Chondrocyte (in vitro differentiated cells): ENCODE measurements at regions not wholly inside any gene's neighbourhood (a gene's known extent, or its start where the extent isn't known, plus 50 kb on each side); places are given as distances from the start of the nearest gene placed in this dataset.

Source experiments
- DNase-seq: peaks from one replicate; pipeline ENCODE4 v3.0.0; 2021; ENCODE audit warnings: mixed read lengths, low spot score
- H3K27ac Mint-ChIP-seq: one replicate; pipeline ENCODE4 v1.8.0; 2021; ENCODE audit warnings: mild to moderate bottlenecking, moderate library complexity, mixed read lengths; ENCODE audit not compliant: unreplicated experiment
- H3K27me3 Mint-ChIP-seq: 2 replicates; pipeline ENCODE4 v1.8.0; 2021; ENCODE audit warnings: low read depth, mixed read lengths
- H3K36me3 Mint-ChIP-seq: 2 replicates; pipeline ENCODE4 v1.8.0; 2021; ENCODE audit warnings: low read depth, mixed read lengths
- H3K4me1 Mint-ChIP-seq: 2 replicates; pipeline ENCODE4 v1.8.0; 2021; ENCODE audit warnings: low read depth, mild to moderate bottlenecking, mixed read lengths
- H3K4me3 Mint-ChIP-seq: one replicate; pipeline ENCODE4 v1.8.0; 2021; ENCODE audit warnings: mild to moderate bottlenecking, moderate library complexity, mixed read lengths; ENCODE audit not compliant: unreplicated experiment
- H3K9me3 Mint-ChIP-seq: 2 replicates; pipeline ENCODE4 v1.8.0; 2021; ENCODE audit warnings: low read depth, mixed read lengths
- CTCF ChIP-seq: fragments of 200-600 bp; sonication (generic); IDR thresholded peaks from 2 replicates; pipeline ENCODE4 v1.5.0; 2021; ENCODE audit warnings: antibody characterized with exemption, mild to moderate bottlenecking, moderate library complexity

GRCh38 chr5:68652534-68652965, 437.0 kb downstream of the PIK3R1 start:
- peaks cover 22% of the 10 kb centered on the region for H3K4me1 Mint-ChIP-seq
- H3K9me3 Mint-ChIP-seq = no peaks in the 10 kb centered on the region
- TF ChIP-seq CTCF = no peak
- H3K27me3 Mint-ChIP-seq = no peaks in the 10 kb centered on the region
- H3K4me3 Mint-ChIP-seq = no peak overlapping the region
- H3K27ac Mint-ChIP-seq = no peak overlapping the region
- H3K36me3 Mint-ChIP-seq = no peaks in the 10 kb centered on the region
- no peak for DNase-seq

- Mint-ChIP-seq H3K4me3 (no peak overlapping the region), H3K27ac (no peak overlapping the region)
Observed at GRCh38 chr5:68653471-68653870, 437.9 kb downstream of the PIK3R1 start.

GRCh38 chr5:68657055-68657961, 436.5 kb upstream of the SLC30A5 start:
- Mint-ChIP-seq H3K36me3 (no peaks in the 10 kb centered on the region), H3K27me3 (no peaks in the 10 kb centered on the region), H3K4me3 (no peak overlapping the region), H3K27ac (no peak overlapping the region), H3K4me1 (peaks cover 22% of the 10 kb centered on the region), H3K9me3 (no peaks in the 10 kb centered on the region)
- DNase-seq = no peak
- TF ChIP-seq CTCF = no peak

More at GRCh38 chr5:68653471-68653870, 437.9 kb downstream of the PIK3R1 start:
- no peak for TF ChIP-seq CTCF
- H3K27me3 Mint-ChIP-seq = no peaks in the 10 kb centered on the region
- no peaks in the 10 kb centered on the region for H3K9me3 Mint-ChIP-seq
- H3K36me3 Mint-ChIP-seq = no peaks in the 10 kb centered on the region
- no peak for DNase-seq
- peaks cover 22% of the 10 kb centered on the region for H3K4me1 Mint-ChIP-seq

- Mint-ChIP-seq H3K4me3 (no peak overlapping the region), H3K4me1 (peaks cover 13% of the 10 kb centered on the region), H3K27me3 (no peaks in the 10 kb centered on the region), H3K27ac (no peak overlapping the region), H3K36me3 (no peaks in the 10 kb centered on the region), H3K9me3 (peaks cover 3% of the 10 kb centered on the region)
- no peak for DNase-seq
- no peak for TF ChIP-seq CTCF
Observed at GRCh38 chr5:68658810-68659372, 434.9 kb upstream of the SLC30A5 start.

GRCh38 chr5:68659881-68660280, 433.9 kb upstream of the SLC30A5 start:
- no peak overlapping the region for H3K4me3 Mint-ChIP-seq
- DNase-seq = no peak
- H3K36me3 Mint-ChIP-seq = no peaks in the 10 kb centered on the region
- TF ChIP-seq CTCF = no peak
- peaks cover 3% of the 10 kb centered on the region for H3K9me3 Mint-ChIP-seq
- H3K27ac Mint-ChIP-seq = no peak overlapping the region
- peaks cover 13% of the 10 kb centered on the region for H3K4me1 Mint-ChIP-seq
- H3K27me3 Mint-ChIP-seq = no peaks in the 10 kb centered on the region
